Fibroblast of lung (primary cell): ENCODE measurements at regions not wholly inside any gene's neighbourhood (a gene's known extent, or its start where the extent isn't known, plus 50 kb on each side); places are given as distances from the start of the nearest gene placed in this dataset.

Experiments used
- CTCF ChIP-seq, 2 donors: IDR thresholded peaks in 1 of 2; conservative IDR thresholded peaks in 1 of 2; 1 replicate in 1 of 2; 2 replicates in 1 of 2; pipeline ENCODE4 v1.5.1; 2011 to 2012; ENCODE audit warnings: low read length in 2 of 2, control low read depth in 1 of 2, inconsistent platforms in 1 of 2, low read depth in 1 of 2, mild to moderate bottlenecking in 1 of 2
- EZH2 ChIP-seq: IDR thresholded peaks from 2 replicates; pipeline ENCODE4 v1.5.1; 2012; ENCODE audit warnings: low read length, control low read depth, mild to moderate bottlenecking; ENCODE audit errors: missing control alignments

- no peak for TF ChIP-seq EZH2
- TF ChIP-seq CTCF (conservative IDR thresholded peaks at IDR 0.05 in 1 of 2, IDR thresholded peaks at IDR 0.05 in 1 of 2; ENCODE audit: low read depth in 1 of 2, low read length in 2 of 2): no peak
These were observed 393.3 kb upstream of the ARGLU1 start for GRCh38 chr13:106961216-106961615.
